ENCODE measurements at regions not wholly inside any gene's neighbourhood (a gene's known extent, or its start where the extent isn't known, plus 50 kb on each side); places are given as distances from the start of the nearest gene placed in this dataset.

GRCh38 chr3:159775372-159775961 is 213.2 kb upstream of the IL12A start:
- DNase-seq: peak; percentile 97

DNA sequence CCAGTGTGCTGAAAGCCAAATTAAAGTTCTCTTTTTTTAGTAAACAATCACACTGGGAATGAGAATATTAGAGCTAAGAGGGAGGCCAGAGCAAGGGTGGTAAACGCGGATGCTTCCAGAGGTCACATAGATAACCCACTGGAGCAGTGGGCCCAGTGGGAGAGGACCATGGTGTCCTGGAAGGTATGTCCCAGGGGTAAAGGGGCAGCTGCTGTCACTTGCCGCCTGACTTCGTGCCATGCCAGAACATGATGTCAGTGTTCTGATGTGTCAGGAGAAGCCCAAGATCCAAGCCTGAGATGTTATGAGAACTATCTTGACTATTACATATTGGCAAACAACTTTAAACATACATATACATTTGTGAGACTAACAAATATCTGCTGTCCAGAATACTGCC is 211.9 kb upstream of the IL12A start:
- DNase-seq: no peak

GRCh38 chr3:159779883-159780282 is 208.8 kb upstream of the IL12A start:
- no peak for DNase-seq

GRCh38 chr3:159781867-159782266 is 206.8 kb upstream of the IL12A start:
- peak; percentile 21 for DNase-seq

DNA sequence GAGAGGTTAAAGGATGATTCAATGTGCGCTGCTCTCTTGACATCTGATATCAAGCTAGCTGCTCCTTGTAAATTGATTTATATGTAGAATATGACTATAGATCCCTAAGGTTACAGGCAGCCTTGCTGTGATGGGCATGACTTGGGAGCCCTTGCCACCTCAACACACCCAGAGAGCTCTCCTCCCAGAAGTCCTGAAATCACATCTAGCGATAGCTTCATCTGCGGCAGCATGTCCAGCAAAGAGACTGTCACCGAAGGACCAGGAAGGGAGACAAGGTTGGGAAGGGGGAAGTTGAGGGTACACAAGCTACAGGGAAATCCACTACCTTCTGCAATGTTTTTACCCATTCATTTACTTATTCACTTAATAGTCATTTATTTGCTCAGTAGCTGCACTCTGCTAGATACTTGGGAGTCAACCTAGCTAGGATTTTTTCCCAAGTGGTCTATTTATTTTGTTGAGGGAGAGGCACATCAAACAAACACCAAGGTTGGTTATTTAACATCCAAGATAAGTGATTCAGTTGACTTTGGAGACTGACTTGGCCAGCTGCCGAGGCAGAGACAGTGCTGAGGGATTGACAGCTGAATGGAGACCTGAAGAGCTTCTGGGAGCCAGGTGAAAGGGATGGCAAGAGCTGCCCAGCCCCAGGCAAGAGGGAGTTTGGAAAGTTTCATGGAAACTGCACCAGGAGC is 205.8 kb upstream of the IL12A start:
- DNase-seq: peak; percentile 81

DNA sequence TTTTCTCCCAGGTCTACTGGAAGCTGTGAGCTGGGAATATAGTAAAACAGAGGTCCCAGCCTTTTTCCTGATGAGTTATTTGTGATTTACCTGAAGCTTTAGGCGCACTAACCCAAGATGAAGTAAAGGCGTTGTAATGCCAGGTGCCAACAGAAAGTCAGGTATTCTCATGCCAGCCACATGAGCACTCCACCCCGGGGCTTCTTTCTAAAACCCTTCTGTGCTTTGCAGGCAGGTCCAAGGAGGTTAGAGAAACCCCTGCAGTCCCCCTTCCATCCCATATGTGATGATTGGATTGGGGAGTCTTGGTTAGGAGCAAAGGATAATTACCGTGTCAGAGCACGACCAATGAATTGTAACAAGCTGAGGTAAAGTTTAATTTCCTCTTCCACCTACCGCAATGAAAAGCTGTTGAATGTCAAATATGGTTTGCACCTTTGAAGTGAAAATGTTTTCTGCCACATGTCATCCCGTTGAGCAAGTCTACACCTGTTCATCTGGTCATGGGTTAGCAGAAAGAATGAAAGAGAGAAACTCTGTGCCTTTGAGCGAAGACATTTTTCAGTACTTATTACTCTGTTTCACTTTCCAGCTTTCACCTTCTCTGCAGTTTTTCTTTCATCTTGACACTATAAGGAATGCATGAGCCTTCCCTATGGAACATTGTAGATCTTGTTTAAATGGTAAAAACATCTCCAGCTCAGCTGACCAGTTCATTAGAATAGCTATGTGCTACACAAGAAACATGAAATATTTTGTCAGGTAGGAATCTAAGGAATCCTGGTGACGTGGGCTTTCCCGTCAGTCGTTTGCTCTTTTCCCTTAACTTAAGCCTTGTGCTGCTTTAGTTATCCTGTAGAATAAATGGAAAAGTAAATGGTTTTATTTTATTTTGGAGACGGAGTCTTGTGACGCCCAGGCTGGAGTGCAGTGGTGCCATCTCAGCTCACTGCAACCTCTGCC is 204.6 kb upstream of the IL12A start:
- no peak for DNase-seq

DNA sequence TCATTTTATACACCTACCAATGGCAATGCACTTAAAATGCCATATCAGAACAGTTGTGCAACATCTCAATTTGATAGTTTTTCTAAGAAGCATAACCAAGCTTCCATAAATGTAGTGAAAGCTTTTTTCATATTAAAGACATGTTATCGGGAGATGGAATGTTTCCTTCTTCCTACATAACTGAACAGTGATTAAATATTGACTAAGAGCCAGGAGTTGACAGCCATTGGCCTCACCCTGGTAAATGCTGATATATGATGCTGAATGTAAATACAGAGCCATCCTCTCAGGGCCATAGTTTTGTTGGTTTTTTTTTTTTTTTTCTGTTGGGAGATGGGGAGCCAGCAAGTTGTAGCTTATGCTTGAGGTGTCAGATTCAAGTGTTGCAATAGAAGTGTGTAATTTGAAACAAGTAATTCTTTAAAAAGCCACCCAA is 203.3 kb upstream of the IL12A start:
- peak; percentile 78 for DNase-seq

- no peak for DNase-seq
Observed at GRCh38 chr3:159786489-159787177, 202.0 kb upstream of the IL12A start.

DNA sequence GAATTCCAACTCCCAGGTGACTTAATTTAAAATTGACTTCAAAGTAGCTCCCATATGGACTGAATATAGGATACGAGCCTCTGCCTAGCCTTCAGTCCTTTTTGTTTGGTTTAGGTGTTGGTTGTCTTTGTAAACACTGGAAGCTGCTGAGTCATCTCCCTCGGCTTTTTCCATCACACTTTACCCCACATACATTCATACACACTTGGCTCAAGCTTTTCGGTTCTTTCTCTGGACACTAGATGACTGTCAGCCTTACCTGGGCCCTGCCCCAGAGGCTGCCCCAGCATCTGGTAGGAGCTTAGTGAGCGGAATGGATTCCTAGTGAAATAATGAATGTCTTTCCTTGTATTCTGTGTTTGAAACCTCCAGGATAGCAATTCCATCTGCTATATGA is 201.5 kb upstream of the IL12A start:
- peak; percentile 50 for DNase-seq

GRCh38 chr3:159787794-159788205 is 200.8 kb upstream of the IL12A start:
- DNase-seq: no peak

DNA sequence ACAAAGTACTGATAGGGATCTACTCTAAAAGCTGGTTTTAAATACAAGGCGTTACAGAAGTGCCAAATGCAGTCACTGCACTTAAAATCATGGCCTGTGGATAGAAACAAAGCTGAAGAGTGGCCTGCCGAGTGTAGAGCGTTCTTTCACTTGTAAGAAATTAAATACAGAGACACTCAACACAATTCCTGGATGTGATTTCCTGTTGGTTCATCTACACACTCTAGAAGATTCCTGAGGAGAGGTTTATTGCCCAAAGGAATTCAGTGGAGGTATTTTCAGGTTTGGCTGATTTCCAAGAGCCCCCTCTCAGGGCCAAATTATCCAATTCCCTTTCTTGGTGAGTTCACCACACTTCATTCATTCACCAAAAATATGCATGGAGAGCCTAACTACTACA is 200.3 kb upstream of the IL12A start:
- no peak for DNase-seq

DNA sequence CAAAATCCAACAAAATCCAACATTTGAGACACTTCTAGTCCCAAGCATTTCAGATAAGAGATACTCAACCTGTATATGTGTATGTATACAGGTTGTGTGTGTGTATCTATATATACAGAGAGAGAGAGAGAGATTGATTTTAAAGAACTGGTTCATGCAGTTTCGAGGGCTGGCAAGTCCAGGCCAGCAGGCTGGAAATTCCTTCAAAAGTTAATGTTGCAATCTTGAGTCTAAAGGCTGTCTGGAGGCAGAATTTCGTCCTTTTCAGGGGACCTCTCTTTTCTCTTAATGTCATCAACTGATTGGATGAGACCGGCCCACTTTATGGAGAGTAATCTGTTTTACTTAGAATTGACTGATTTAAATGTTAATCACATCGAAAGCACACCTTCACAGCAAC is 199.6 kb upstream of the IL12A start:
- no peak for DNase-seq

DNA sequence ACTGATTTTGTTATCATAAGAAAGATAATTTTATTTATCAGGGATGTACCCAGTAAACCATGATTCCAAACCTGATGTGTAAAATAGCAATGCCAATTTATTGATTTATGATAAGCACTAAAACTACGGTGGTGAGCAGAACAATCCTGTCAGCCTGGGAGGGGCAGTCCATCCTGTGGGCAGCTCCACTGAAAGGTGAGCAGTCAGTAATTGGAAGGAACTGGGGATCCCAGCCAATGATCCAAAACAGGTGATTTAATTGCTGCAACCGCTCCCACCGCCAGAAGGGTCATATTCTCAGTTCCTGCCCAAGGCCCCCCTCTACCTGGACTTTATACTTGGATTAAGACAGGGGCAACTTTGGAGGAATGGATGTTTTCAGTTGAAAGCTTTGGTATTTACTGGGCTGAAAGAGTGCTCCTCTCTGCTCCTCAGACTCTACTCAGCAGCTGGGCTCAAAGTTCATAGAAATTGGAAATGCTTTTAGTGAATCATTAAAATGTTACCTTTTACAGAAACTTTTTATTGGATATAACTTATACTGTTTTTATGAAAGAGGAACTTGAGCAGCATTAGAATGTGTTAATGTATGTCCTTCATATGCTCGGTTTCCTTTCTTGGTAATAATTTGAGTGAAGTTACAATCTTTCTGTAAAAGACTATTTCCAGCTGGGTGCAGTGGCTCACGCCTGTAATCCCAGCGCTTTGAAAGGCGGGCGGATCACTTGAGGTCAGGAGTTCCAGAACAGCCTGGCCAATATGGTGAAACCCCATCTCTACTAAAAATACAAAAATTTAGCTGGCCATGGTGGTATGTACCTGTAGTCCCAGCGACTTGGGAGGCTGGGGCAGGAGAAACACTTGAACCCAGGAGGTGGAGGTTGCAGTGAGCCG is 198.6 kb upstream of the IL12A start:
- no peak for DNase-seq

GRCh38 chr3:159791336-159791735 is 197.3 kb upstream of the IL12A start:
- peak; percentile 38 for DNase-seq

GRCh38 chr3:159792070-159792469 is 196.6 kb upstream of the IL12A start:
- DNase-seq: no peak

- DNase-seq: no peak
Observed at GRCh38 chr3:159795042-159795441, 193.6 kb upstream of the IL12A start.

DNA sequence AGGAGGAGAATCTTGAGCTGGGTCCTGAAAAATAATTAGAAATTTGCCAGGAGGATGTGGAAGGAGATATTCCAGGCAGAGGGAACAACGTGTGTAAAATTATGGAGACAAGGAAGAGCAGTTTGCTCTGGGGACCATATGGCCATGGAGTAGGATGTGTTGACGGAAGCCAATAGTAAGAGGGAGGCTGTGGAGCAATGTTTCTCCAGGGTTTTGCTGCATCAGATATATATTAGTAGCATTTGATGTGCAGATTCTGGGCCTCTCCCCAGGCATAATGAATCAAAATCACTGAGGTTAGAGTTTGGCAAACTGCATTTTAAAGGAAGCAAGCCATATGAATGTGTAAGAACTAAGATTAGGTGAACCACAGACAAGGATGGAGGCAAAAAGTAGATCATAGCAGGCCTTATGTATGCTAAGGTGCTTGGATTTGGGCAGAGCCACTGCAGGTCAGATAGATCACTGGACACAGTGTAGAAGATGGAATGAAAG is 192.9 kb upstream of the IL12A start:
- DNase-seq: no peak

DNA sequence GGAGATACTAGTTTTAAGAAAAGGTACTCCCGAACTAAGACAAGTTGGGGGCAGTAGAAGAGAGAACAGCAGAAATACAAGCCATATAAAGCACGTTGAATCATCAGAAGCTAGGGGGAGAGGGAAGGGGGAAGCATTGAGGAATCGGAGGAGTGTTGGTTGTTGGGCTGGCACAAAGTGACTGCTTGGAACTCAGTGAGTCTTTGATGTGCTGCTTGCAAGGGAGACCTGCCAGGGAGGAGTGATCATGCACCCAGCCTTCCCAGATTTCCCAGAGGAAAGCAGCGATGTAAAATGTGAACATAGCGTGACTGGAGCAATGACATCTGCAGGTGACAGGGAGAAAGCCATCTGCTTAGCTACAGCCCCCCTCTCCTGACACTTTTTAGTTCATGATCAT is 192.4 kb upstream of the IL12A start:
- no peak for DNase-seq

- DNase-seq: no peak
Observed at GRCh38 chr3:159796744-159797143, 191.9 kb upstream of the IL12A start.

GRCh38 chr3:159797771-159798170 is 190.9 kb upstream of the IL12A start:
- DNase-seq: no peak

DNA sequence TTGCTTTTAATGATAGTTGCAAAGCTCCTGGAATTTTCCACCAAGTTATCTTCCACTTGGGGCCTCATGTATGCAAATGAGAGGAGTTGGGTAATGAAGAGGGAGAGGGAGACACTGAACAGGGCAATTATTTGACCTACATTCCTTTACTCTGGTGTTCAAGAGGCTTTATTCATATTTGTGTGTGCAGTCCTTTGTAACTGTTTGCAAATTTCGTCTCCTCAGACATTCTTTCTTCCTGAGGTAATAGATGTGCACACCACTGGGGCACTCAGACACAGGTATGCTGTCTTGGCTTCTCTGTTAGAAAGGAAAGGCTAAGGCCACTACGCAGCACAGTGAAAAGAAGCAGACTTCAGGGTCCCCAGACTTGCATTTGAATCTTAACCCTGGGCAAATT is 189.7 kb upstream of the IL12A start:
- DNase-seq: no peak
